Ovary (tissue), 7 donors: ENCODE measurements at regions not wholly inside any gene's neighbourhood (a gene's known extent, or its start where the extent isn't known, plus 50 kb on each side); places are given as distances from the start of the nearest gene placed in this dataset.

Experiments used
- DNase-seq, 5 donors: peaks; one replicate each; pipeline ENCODE4 v3.0.0-alpha.2; 2019 to 2020
- H3K27ac ChIP-seq, 2 donors: fragments of 200-600 bp; one replicate each; pipeline versions ENCODE4 v1.5.1 to v1.8.0; 2019 to 2022
- H3K27me3 ChIP-seq: fragments of 200-600 bp; one replicate; pipeline ENCODE4 v1.8.0; 2022
- H3K36me3 ChIP-seq: fragments of 200-600 bp; sonication (generic); one replicate; pipeline ENCODE4 v1.5.1; 2019
- H3K4me1 ChIP-seq: one replicate; pipeline ENCODE4 v1.8.1; 2013; ENCODE audit warnings: mild to moderate bottlenecking, moderate library complexity; ENCODE audit not compliant: insufficient read depth
- H3K4me3 ChIP-seq: fragments of 200-600 bp; sonication (generic); one replicate; pipeline ENCODE4 v1.5.1; 2017
- H3K9me3 ChIP-seq, 2 donors: fragments of 200-600 bp in 1 of 2; sonication (generic) in 1 of 2; one replicate each; pipeline versions ENCODE4 v1.5.1 to v1.8.1; 2013 to 2019; ENCODE audit warnings: mild to moderate bottlenecking in 1 of 2, moderate library complexity in 1 of 2
- CTCF ChIP-seq, 3 donors: fragments of 450-650 bp in 2 of 3; fragments of 200-600 bp in 1 of 3; IDR thresholded peaks; one replicate each; pipeline versions ENCODE4 v1.5.1 to v1.8.0; 2016 to 2022; ENCODE audit warnings: antibody characterized with exemption in 3 of 3, mild to moderate bottlenecking in 1 of 3
- EP300 ChIP-seq: sonication (generic); formaldehyde crosslinking; IDR thresholded peaks from one replicate; pipeline ENCODE4 v1.6.1; 2017; ENCODE audit warnings: antibody characterized with exemption
- POLR2A ChIP-seq: fragments of 450-650 bp; IDR thresholded peaks from one replicate; pipeline ENCODE4 v1.6.1; 2017; ENCODE audit warnings: antibody characterized with exemption, mild to moderate bottlenecking, moderate library complexity
- WGBS, 3 donors: extraction: QIAGEN DNeasy Blood & Tissue Kit in 1 of 3; methylation state at CpG; one replicate each; pipeline versions ENCODE4 v1.1.5 to v1.1.7; 2013 to 2017; 5-methylcytosine and 5-hydroxymethylcytosine counted together
- intact Hi-C, 4 donors: fragments of 100-400 bp; cut with DNase I; formaldehyde crosslinking; loops; one replicate each; pipeline versions ENCODE4 v1.11.0 to v1.15.1; 2022 to 2023
- donor health status: DM: no; HTN: no; CAD: no; lungs with moderate emphysema.
- donor health status: DM: no; HTN: no; CAD: no.
- donor health status: Bipolar disorder and iron deficiency.
- donor health status: DM: no; HTN: no; CAD: no.
- donor health status: DM: yes; HTN: yes; CAD: no.

GRCh38 chr5:152314196-152314829 lies 90.8 kb downstream of the NMUR2 start:
- 51 to 59% (median 55%) methylated on average over 1 of the region's 1 CpG for WGBS, 3 donors
- Histone ChIP-seq H3K27me3 (no peaks in the 10 kb centered on the region), H3K36me3 (no peaks in the 10 kb centered on the region), H3K4me3 (no peak overlapping the region), H3K9me3 (no peaks in the 10 kb centered on the region), H3K4me1 (no peaks in the 10 kb centered on the region), H3K27ac (no peak overlapping the region)
- TF ChIP-seq POLR2A (no peak), EP300 (no peak), CTCF (IDR thresholded peaks at IDR 0.05) (no peak)
- no peak for DNase-seq
- intact Hi-C loops = no loop called here

GRCh38 chr5:152309926-152310450 lies 95.1 kb downstream of the NMUR2 start:
- Histone ChIP-seq H3K9me3 (no peaks in the 10 kb centered on the region), H3K4me3 (no peak overlapping the region), H3K36me3 (no peaks in the 10 kb centered on the region), H3K27me3 (no peaks in the 10 kb centered on the region), H3K4me1 (no peaks in the 10 kb centered on the region), H3K27ac (no peak overlapping the region)
- no peak for DNase-seq
- WGBS, 3 donors = 35 to 46% (median 41%) methylated on average over 2 of the region's 2 CpGs
- intact Hi-C loops = no loop called here
- TF ChIP-seq POLR2A (no peak), EP300 (no peak), CTCF (IDR thresholded peaks at IDR 0.05) (no peak)

- Histone ChIP-seq H3K27ac (no peak overlapping the region), H3K4me3 (no peak overlapping the region), H3K9me3 (no peaks in the 10 kb centered on the region), H3K27me3 (no peaks in the 10 kb centered on the region), H3K36me3 (no peaks in the 10 kb centered on the region), H3K4me1 (no peaks in the 10 kb centered on the region)
- WGBS, 3 donors = 76 to 82% (median 78%) methylated on average over 2 of the region's 2 CpGs
- intact Hi-C loops = no loop called here
- no peak for TF ChIP-seq EP300
- TF ChIP-seq POLR2A = no peak
- no peak for TF ChIP-seq CTCF (IDR thresholded peaks at IDR 0.05)
- no peak for DNase-seq
Measured at GRCh38 chr5:152306386-152306785, 98.7 kb downstream of the NMUR2 start.

GRCh38 chr5:152305525-152305924 lies 99.6 kb downstream of the NMUR2 start:
- no peak for DNase-seq
- Histone ChIP-seq H3K36me3 (no peaks in the 10 kb centered on the region), H3K27me3 (no peaks in the 10 kb centered on the region), H3K9me3 (no peaks in the 10 kb centered on the region), H3K4me3 (no peak overlapping the region), H3K4me1 (peaks cover 2% of the 10 kb centered on the region), H3K27ac (no peak overlapping the region)
- 70 to 93% (median 90%) methylated on average over 3 of the region's 3 CpGs for WGBS, 3 donors
- no peak for TF ChIP-seq EP300
- TF ChIP-seq CTCF (IDR thresholded peaks at IDR 0.05) = no peak
- TF ChIP-seq POLR2A = no peak
- intact Hi-C loops = no loop called here
